Fibroblast of pulmonary artery (primary cell): ENCODE measurements at regions not wholly inside any gene's neighbourhood (a gene's known extent, or its start where the extent isn't known, plus 50 kb on each side); places are given as distances from the start of the nearest gene placed in this dataset.

Source experiments
- DNase-seq: peaks from one replicate; pipeline ENCODE4 v3.0.0-alpha.2; 2010; ENCODE audit warnings: low read depth
- H3K4me3 ChIP-seq: replicated peaks from 2 replicates; pipeline ENCODE4 v1.5.1; 2011; ENCODE audit warnings: low read depth, mild to moderate bottlenecking, control low read depth, low read length, moderate library complexity
- CTCF ChIP-seq: IDR thresholded peaks from 2 replicates; pipeline ENCODE4 v1.5.1; 2011; ENCODE audit warnings: mild to moderate bottlenecking, control low read depth, low read length, inconsistent platforms; ENCODE audit errors: missing control alignments

GRCh38 chr17:74045608-74046280 lies 157.7 kb upstream of the RPL38 start:
- DNase-seq, result no peak
- no peak for TF ChIP-seq CTCF
- no peak overlapping the region for H3K4me3 ChIP-seq

GRCh38 chr17:74049167-74049966 lies 154.1 kb upstream of the RPL38 start:
- TF ChIP-seq CTCF, result no peak
- no peak for DNase-seq
- H3K4me3 ChIP-seq, result no peak overlapping the region

GRCh38 chr17:74049967-74050458 lies 153.5 kb upstream of the RPL38 start:
- no peak for DNase-seq
- no peak overlapping the region for H3K4me3 ChIP-seq
- no peak for TF ChIP-seq CTCF

- TF ChIP-seq CTCF, result no peak
- H3K4me3 ChIP-seq, result no peak overlapping the region
- DNase-seq, result no peak
These were observed 152.1 kb upstream of the RPL38 start for GRCh38 chr17:74051348-74051747.

GRCh38 chr17:74052993-74053711 lies 150.3 kb upstream of the RPL38 start:
- H3K4me3 ChIP-seq, result no peak overlapping the region
- TF ChIP-seq CTCF, result no peak
- no peak for DNase-seq

GRCh38 chr17:74053712-74054078 lies 149.8 kb upstream of the RPL38 start:
- no peak for TF ChIP-seq CTCF
- H3K4me3 ChIP-seq, result no peak overlapping the region
- DNase-seq, result no peak
